Loucy (cell line): ENCODE measurements at regions not wholly inside any gene's neighbourhood (a gene's known extent, or its start where the extent isn't known, plus 50 kb on each side); places are given as distances from the start of the nearest gene placed in this dataset.

Source experiments
- H2AFZ ChIP-seq: fragments of 200-600 bp; sonication (generic); 2 replicates; pipeline ENCODE4 v1.6.0; 2016; ENCODE audit warnings: antibody characterized with exemption, mild to moderate bottlenecking, low read length, moderate library complexity
- H3F3A ChIP-seq: fragments of 200-600 bp; 2 replicates; pipeline ENCODE4 v1.6.0; 2016; ENCODE audit warnings: antibody characterized with exemption, low read depth, mild to moderate bottlenecking
- H3K27me3 ChIP-seq: fragments of 200-600 bp; sonication (generic); 2 replicates; pipeline ENCODE4 v1.6.1; 2014; ENCODE audit warnings: low read length, mild to moderate bottlenecking; ENCODE audit not compliant: insufficient read depth, poor library complexity, severe bottlenecking
- H3K36me3 ChIP-seq: fragments of 200-600 bp; sonication (generic); 2 replicates; pipeline ENCODE4 v1.6.1; 2016; ENCODE audit warnings: low read length; ENCODE audit not compliant: insufficient read depth
- H3K4me1 ChIP-seq: fragments of 200-600 bp; sonication (generic); 2 replicates; pipeline ENCODE4 v1.5.1; 2014; ENCODE audit warnings: low read length, mild to moderate bottlenecking; ENCODE audit not compliant: insufficient read depth, poor library complexity, severe bottlenecking
- H3K4me2 ChIP-seq: fragments of 200-600 bp; sonication (generic); 2 replicates; pipeline ENCODE4 v1.6.0; 2014; ENCODE audit warnings: antibody characterized with exemption, low read length, low read depth, mild to moderate bottlenecking; ENCODE audit not compliant: poor library complexity, severe bottlenecking
- H3K4me3 ChIP-seq: fragments of 200-600 bp; sonication (generic); 2 replicates; pipeline ENCODE4 v1.5.1; 2014; ENCODE audit warnings: low read length, mild to moderate bottlenecking, mixed read lengths; ENCODE audit not compliant: poor library complexity, severe bottlenecking
- H3K79me2 ChIP-seq: fragments of 200-600 bp; sonication (generic); 2 replicates; pipeline ENCODE4 v1.6.1; 2014; ENCODE audit warnings: low read length; ENCODE audit not compliant: insufficient read depth
- H3K9ac ChIP-seq: fragments of 200-600 bp; sonication (generic); 2 replicates; pipeline ENCODE4 v1.6.0; 2014; ENCODE audit warnings: mild to moderate bottlenecking, low read depth, low read length, moderate library complexity; ENCODE audit not compliant: poor library complexity, severe bottlenecking
- H3K9me2 ChIP-seq: fragments of 200-600 bp; sonication (generic); replicated peaks from 2 replicates; pipeline ENCODE4 v1.6.1; 2016; ENCODE audit warnings: low read depth, low read length, mixed read lengths
- H3K9me3 ChIP-seq: fragments of 200-600 bp; sonication (generic); 2 replicates; pipeline ENCODE4 v1.6.1; 2014; ENCODE audit warnings: mild to moderate bottlenecking, antibody characterized with exemption, low read length, low read depth; ENCODE audit not compliant: insufficient read depth
- H4K20me1 ChIP-seq: fragments of 200-600 bp; sonication (generic); 2 replicates; pipeline ENCODE4 v1.6.0; 2014; ENCODE audit warnings: antibody characterized with exemption, low read length, mild to moderate bottlenecking; ENCODE audit not compliant: insufficient read depth, poor library complexity, severe bottlenecking
- EZH2phosphoT487 ChIP-seq: fragments of 200-600 bp; IDR thresholded peaks from 2 replicates; pipeline ENCODE4 v1.6.1; 2018; ENCODE audit warnings: antibody characterized with exemption, mild to moderate bottlenecking, moderate library complexity, borderline replicate concordance
- TF ChIP-seq, protein P1 (sequence below): fragments of 200-600 bp; sonication (generic); conservative IDR thresholded peaks from 2 replicates; pipeline ENCODE4 v1.5.1; 2014; ENCODE audit warnings: mild to moderate bottlenecking, antibody characterized with exemption, low read length

DNA sequence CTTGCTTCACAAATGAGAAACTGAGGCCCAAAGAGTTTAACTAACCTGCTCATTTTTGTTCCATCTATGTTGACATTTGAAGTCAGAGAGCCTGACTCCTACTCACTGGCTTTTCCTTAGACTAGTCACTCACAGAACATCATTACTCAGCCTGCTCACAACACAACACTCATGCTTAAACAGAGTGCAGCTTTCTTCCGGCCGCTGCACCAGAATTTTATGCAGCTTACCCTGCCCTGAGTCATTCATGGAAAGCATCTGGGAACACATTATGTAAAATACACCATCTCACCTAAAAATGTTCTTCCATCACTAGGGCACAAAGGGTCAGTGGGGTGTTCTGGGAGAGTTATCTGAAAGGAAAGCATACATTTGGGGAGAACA lies 303.4 kb downstream of the SPRY2 start:
- no peak overlapping the region for H3K9ac ChIP-seq
- H3K9me3 ChIP-seq: no peaks in the 10 kb centered on the region
- H3K4me3 ChIP-seq: no peak overlapping the region
- no peak overlapping the region for H2AFZ ChIP-seq
- no peaks in the 10 kb centered on the region for H3F3A ChIP-seq
- TF ChIP-seq EZH2phosphoT487: no peak
- TF ChIP-seq, protein P1, sequence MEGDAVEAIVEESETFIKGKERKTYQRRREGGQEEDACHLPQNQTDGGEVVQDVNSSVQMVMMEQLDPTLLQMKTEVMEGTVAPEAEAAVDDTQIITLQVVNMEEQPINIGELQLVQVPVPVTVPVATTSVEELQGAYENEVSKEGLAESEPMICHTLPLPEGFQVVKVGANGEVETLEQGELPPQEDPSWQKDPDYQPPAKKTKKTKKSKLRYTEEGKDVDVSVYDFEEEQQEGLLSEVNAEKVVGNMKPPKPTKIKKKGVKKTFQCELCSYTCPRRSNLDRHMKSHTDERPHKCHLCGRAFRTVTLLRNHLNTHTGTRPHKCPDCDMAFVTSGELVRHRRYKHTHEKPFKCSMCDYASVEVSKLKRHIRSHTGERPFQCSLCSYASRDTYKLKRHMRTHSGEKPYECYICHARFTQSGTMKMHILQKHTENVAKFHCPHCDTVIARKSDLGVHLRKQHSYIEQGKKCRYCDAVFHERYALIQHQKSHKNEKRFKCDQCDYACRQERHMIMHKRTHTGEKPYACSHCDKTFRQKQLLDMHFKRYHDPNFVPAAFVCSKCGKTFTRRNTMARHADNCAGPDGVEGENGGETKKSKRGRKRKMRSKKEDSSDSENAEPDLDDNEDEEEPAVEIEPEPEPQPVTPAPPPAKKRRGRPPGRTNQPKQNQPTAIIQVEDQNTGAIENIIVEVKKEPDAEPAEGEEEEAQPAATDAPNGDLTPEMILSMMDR: no peak
- no peaks in the 10 kb centered on the region for H4K20me1 ChIP-seq
- no peak overlapping the region for H3K4me2 ChIP-seq
- no peaks in the 10 kb centered on the region for H3K27me3 ChIP-seq
- H3K9me2 ChIP-seq: no peaks in the 10 kb centered on the region
- no peaks in the 10 kb centered on the region for H3K36me3 ChIP-seq
- no peaks in the 10 kb centered on the region for H3K4me1 ChIP-seq
- H3K79me2 ChIP-seq: no peaks in the 10 kb centered on the region

DNA sequence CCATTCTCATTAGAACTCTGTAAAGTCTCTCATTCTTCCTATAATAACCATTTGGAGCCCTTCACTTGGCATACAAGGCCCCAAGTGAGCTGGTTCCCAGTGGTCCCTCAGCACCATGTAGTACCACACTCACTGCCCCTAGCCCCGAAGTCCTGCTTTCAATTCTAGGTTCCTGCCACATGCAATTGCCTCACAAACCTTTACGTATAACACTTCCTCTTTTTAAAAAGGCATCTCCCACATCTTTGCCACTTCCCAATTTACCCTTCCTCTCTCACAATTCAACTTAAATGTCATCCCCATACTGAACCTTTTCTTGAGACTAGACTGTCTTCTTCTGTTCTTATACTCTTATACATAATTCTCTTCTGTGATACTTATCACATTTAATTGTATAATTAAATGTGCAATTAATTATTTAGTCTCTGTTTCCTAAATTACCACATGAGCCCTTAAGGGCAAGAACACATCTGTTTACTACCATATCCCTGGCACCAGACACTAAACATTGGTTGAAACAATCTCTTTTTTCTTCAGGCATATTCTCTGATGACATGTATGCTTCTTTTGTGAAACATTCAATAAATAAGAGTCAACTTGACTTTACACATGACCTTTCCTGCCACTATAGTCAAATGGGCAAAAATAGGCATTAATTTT lies 304.0 kb downstream of the SPRY2 start:
- no peak for TF ChIP-seq EZH2phosphoT487
- TF ChIP-seq, protein P1: no peak
- Histone ChIP-seq H3K9me3 (no peaks in the 10 kb centered on the region), H3F3A (no peaks in the 10 kb centered on the region), H2AFZ (no peak overlapping the region), H3K9me2 (no peaks in the 10 kb centered on the region), H4K20me1 (no peaks in the 10 kb centered on the region), H3K4me3 (no peak overlapping the region), H3K4me1 (no peaks in the 10 kb centered on the region), H3K79me2 (no peaks in the 10 kb centered on the region), H3K36me3 (no peaks in the 10 kb centered on the region), H3K27me3 (no peaks in the 10 kb centered on the region), H3K4me2 (no peak overlapping the region), H3K9ac (no peak overlapping the region)

DNA sequence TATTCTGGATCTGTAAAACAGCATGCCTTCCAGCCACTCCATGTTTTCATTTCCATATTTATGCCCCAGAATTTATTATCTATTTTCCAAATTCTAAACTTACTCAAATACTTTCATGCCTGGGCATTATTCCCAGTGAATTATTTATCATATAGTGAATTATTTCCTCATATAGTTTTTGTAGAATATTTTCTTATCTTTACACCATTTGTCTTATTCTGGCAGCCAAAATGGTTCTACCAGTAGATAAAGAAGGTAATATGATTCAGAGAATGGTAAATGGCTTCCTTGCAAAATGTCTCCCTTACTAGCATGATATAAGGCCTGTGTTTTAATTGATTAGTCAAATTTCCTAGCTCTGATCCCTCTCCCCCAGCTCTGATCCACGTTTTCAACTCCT lies 305.8 kb downstream of the SPRY2 start:
- Histone ChIP-seq H3K4me2 (no peak overlapping the region), H3K79me2 (no peaks in the 10 kb centered on the region), H2AFZ (no peak overlapping the region)

More for the DNA sequence above, 305.8 kb downstream of the SPRY2 start:
- Histone ChIP-seq H3F3A (no peaks in the 10 kb centered on the region), H3K9me2 (no peaks in the 10 kb centered on the region), H3K4me1 (no peaks in the 10 kb centered on the region), H3K4me3 (no peak overlapping the region), H3K9ac (no peak overlapping the region), H3K36me3 (no peaks in the 10 kb centered on the region), H4K20me1 (no peaks in the 10 kb centered on the region), H3K27me3 (no peaks in the 10 kb centered on the region), H3K9me3 (no peaks in the 10 kb centered on the region)
- TF ChIP-seq, protein P1: no peak
- TF ChIP-seq EZH2phosphoT487: no peak
